Tibial artery (tissue), 4 donors: ENCODE measurements at regions not wholly inside any gene's neighbourhood (a gene's known extent, or its start where the extent isn't known, plus 50 kb on each side); places are given as distances from the start of the nearest gene placed in this dataset.

Experiments used
- DNase-seq, 2 donors: peaks; one replicate each; pipeline ENCODE4 v3.0.0-alpha.2; 2019
- H3K27ac ChIP-seq, 2 donors: fragments of 200-600 bp; sonication (generic) in 1 of 2; 1 replicate in 1 of 2; 2 replicates in 1 of 2; pipeline ENCODE4 v1.5.1; 2018 to 2019; ENCODE audit warnings: mild to moderate bottlenecking in 1 of 2
- H3K27me3 ChIP-seq, 2 donors: fragments of 200-600 bp; sonication (generic) in 1 of 2; one replicate each; pipeline versions ENCODE4 v1.5.1 to v1.6.0; 2016 to 2019
- H3K36me3 ChIP-seq, 3 donors: fragments of 200-600 bp; sonication (generic) in 2 of 3; one replicate each; pipeline ENCODE4 v1.5.1; 2016 to 2019; ENCODE audit warnings: mild to moderate bottlenecking in 2 of 3
- H3K4me1 ChIP-seq, 4 donors: fragments of 200-600 bp; sonication (generic) in 2 of 4; 1 replicate in 3 of 4; 2 replicates in 1 of 4; pipeline ENCODE4 v1.5.1; 2016 to 2019
- H3K4me3 ChIP-seq, 2 donors: fragments of 200-600 bp; sonication (generic) in 1 of 2; 1 replicate in 1 of 2; 2 replicates in 1 of 2; pipeline ENCODE4 v1.5.1; 2018 to 2019; ENCODE audit warnings: mild to moderate bottlenecking in 2 of 2
- H3K9me3 ChIP-seq, 3 donors: fragments of 200-600 bp; sonication (generic) in 1 of 3; one replicate each; pipeline ENCODE4 v1.5.1; 2016 to 2019
- CTCF ChIP-seq, 2 experiments: fragments of 200-600 bp in 1 of 2; fragments of 450-650 bp in 1 of 2; IDR thresholded peaks; one replicate each; pipeline ENCODE4 v1.5.1; 2017 to 2019; ENCODE audit warnings: antibody characterized with exemption in 2 of 2, mild to moderate bottlenecking in 1 of 2, moderate library complexity in 1 of 2
- intact Hi-C: fragments of 100-400 bp; cut with DNase I; formaldehyde crosslinking; loops from one replicate; pipeline ENCODE4 v1.15.0; 2023; ENCODE audit warnings: low total_unique reads

GRCh38 chr6:15796130-15796771 is 133.4 kb upstream of the DTNBP1 start:
- no peaks in the 10 kb centered on the region for H3K9me3 ChIP-seq
- no peaks in the 10 kb centered on the region for H3K36me3 ChIP-seq
- H3K27ac ChIP-seq = no peak overlapping the region
- no peak for TF ChIP-seq CTCF (IDR thresholded peaks at IDR 0.05)
- no peak overlapping the region for H3K4me3 ChIP-seq
- no peaks in the 10 kb centered on the region for H3K27me3 ChIP-seq
- DNase-seq = no peak
- H3K4me1 ChIP-seq = peaks cover 0 to 34% (median 11%) of the 10 kb centered on the region in 4 donors
- intact Hi-C loops = no loop called here

- intact Hi-C loops = no loop called here
- no peak for TF ChIP-seq CTCF (IDR thresholded peaks at IDR 0.05)
- DNase-seq = no peak
- Histone ChIP-seq H3K4me1 (peaks cover 0 to 39% (median 11%) of the 10 kb centered on the region in 4 donors), H3K4me3 (no peak overlapping the region), H3K36me3 (no peaks in the 10 kb centered on the region), H3K9me3 (no peaks in the 10 kb centered on the region), H3K27me3 (no peaks in the 10 kb centered on the region), H3K27ac (no peak overlapping the region)
Observed at GRCh38 chr6:15793826-15794225, 131.0 kb upstream of the DTNBP1 start.

- TF ChIP-seq CTCF (IDR thresholded peaks at IDR 0.05) = no peak
- Histone ChIP-seq H3K27ac (no peak overlapping the region), H3K27me3 (no peaks in the 10 kb centered on the region), H3K36me3 (no peaks in the 10 kb centered on the region), H3K9me3 (no peaks in the 10 kb centered on the region), H3K4me1 (peaks cover 0 to 39% (median 11%) of the 10 kb centered on the region in 4 donors), H3K4me3 (no peak overlapping the region)
- intact Hi-C loops = no loop called here
- no peak for DNase-seq
Observed at GRCh38 chr6:15793288-15793687, 130.5 kb upstream of the DTNBP1 start.

GRCh38 chr6:15792842-15793241 is 130.0 kb upstream of the DTNBP1 start:
- Histone ChIP-seq H3K4me1 (peaks cover 0 to 39% (median 11%) of the 10 kb centered on the region in 4 donors), H3K9me3 (no peaks in the 10 kb centered on the region), H3K27ac (no peak overlapping the region), H3K27me3 (no peaks in the 10 kb centered on the region), H3K36me3 (no peaks in the 10 kb centered on the region), H3K4me3 (no peak overlapping the region)
- intact Hi-C loops = no loop called here
- TF ChIP-seq CTCF (IDR thresholded peaks at IDR 0.05) = no peak
- DNase-seq = no peak

- no peaks in the 10 kb centered on the region for H3K27me3 ChIP-seq
- no peak overlapping the region for H3K4me3 ChIP-seq
- no peak for TF ChIP-seq CTCF (IDR thresholded peaks at IDR 0.05)
- H3K4me1 ChIP-seq = peaks cover 0 to 29% (median 9%) of the 10 kb centered on the region in 4 donors
- peak overlapping the region in 1 of 2 donors; percentile 51 for H3K27ac ChIP-seq
- intact Hi-C loops = no loop called here
- H3K36me3 ChIP-seq = no peaks in the 10 kb centered on the region
- no peaks in the 10 kb centered on the region for H3K9me3 ChIP-seq
- DNase-seq = no peak
Observed at GRCh38 chr6:15791448-15792181, 128.8 kb upstream of the DTNBP1 start.
